ENCODE measurements at regions not wholly inside any gene's neighbourhood (a gene's known extent, or its start where the extent isn't known, plus 50 kb on each side); places are given as distances from the start of the nearest gene placed in this dataset.

- no peak for TF ChIP-seq POLR2A (IDR thresholded peaks at IDR 0.05)
- no peak for TF ChIP-seq CTCF (IDR thresholded peaks at IDR 0.05)
Measured at GRCh38 chr1:30117685-30118084, 605.7 kb downstream of the MATN1 start.

Measured in thyroid gland (tissue), 4 donors.